Trophoblast cell (in vitro differentiated cells and primary cell): ENCODE measurements at regions not wholly inside any gene's neighbourhood (a gene's known extent, or its start where the extent isn't known, plus 50 kb on each side); places are given as distances from the start of the nearest gene placed in this dataset.
A peak's percentile ranks its signal among the peaks of the same experiment; 100 is the strongest.

ENCODE experiments used
- DNase-seq, 2 donors: peaks; one replicate each; pipeline ENCODE4 v3.0.0-alpha.2; 2016
- H2AFZ ChIP-seq: 2 replicates; pipeline ENCODE4 v1.6.1; 2013; ENCODE audit warnings: low read length, moderate library complexity, mild to moderate bottlenecking; ENCODE audit not compliant: insufficient read depth, poor library complexity
- H2AK5ac ChIP-seq: 2 replicates; pipeline ENCODE4 v1.6.1; 2013; ENCODE audit warnings: mild to moderate bottlenecking, low read length
- H2BK120ac ChIP-seq: 2 replicates; pipeline ENCODE4 v1.6.1; 2013; ENCODE audit warnings: low read length, mild to moderate bottlenecking, moderate library complexity; ENCODE audit not compliant: insufficient read depth, poor library complexity
- H2BK12ac ChIP-seq: 2 replicates; pipeline ENCODE4 v1.6.1; 2013; ENCODE audit warnings: mild to moderate bottlenecking, low read length, moderate library complexity
- H2BK5ac ChIP-seq: 2 replicates; pipeline ENCODE4 v1.6.1; 2013; ENCODE audit warnings: low read length, low read depth, moderate library complexity, mild to moderate bottlenecking; ENCODE audit not compliant: poor library complexity
- H3K14ac ChIP-seq: 2 replicates; pipeline ENCODE4 v1.6.1; 2013; ENCODE audit warnings: mild to moderate bottlenecking, low read length
- H3K18ac ChIP-seq: 2 replicates; pipeline ENCODE4 v1.6.1; 2013; ENCODE audit warnings: mild to moderate bottlenecking, low read length
- H3K23ac ChIP-seq: 2 replicates; pipeline ENCODE4 v1.6.1; 2013; ENCODE audit warnings: low read length
- H3K27ac ChIP-seq: 2 replicates; pipeline ENCODE4 v1.5.1; 2013; ENCODE audit warnings: low read depth, mild to moderate bottlenecking, inconsistent platforms, low read length, moderate library complexity
- H3K27me3 ChIP-seq: 2 replicates; pipeline ENCODE4 v1.6.1; 2013; ENCODE audit warnings: inconsistent platforms, mild to moderate bottlenecking, low read length, moderate library complexity; ENCODE audit not compliant: insufficient read depth
- H3K36me3 ChIP-seq, 2 experiments: 1 replicate in 1 of 2; 2 replicates in 1 of 2; pipeline ENCODE4 v1.6.1; 2013; ENCODE audit warnings: low read length in 2 of 2, mild to moderate bottlenecking in 2 of 2, moderate library complexity in 1 of 2; ENCODE audit not compliant: insufficient read depth in 2 of 2, control insufficient read depth in 1 of 2
- H3K4ac ChIP-seq: 2 replicates; pipeline ENCODE4 v1.6.1; 2013; ENCODE audit warnings: low read depth, mild to moderate bottlenecking, low read length, moderate library complexity
- H3K4me1 ChIP-seq, 2 experiments: 1 replicate in 1 of 2; 2 replicates in 1 of 2; pipeline ENCODE4 v1.6.1; 2013; ENCODE audit warnings: low read length in 2 of 2, mild to moderate bottlenecking in 2 of 2, moderate library complexity in 1 of 2; ENCODE audit not compliant: insufficient read depth in 2 of 2, control insufficient read depth in 1 of 2
- H3K4me2 ChIP-seq: 2 replicates; pipeline ENCODE4 v1.6.1; 2013; ENCODE audit warnings: inconsistent platforms, mild to moderate bottlenecking, low read length, moderate library complexity
- H3K4me3 ChIP-seq: 2 replicates; pipeline ENCODE4 v1.5.1; 2013; ENCODE audit warnings: mild to moderate bottlenecking, low read depth, low read length, inconsistent platforms
- H3K79me1 ChIP-seq: one replicate; pipeline ENCODE4 v1.6.1; 2013; ENCODE audit warnings: low read length
- H3K79me2 ChIP-seq: 2 replicates; pipeline ENCODE4 v1.6.1; 2013; ENCODE audit warnings: low read length, mild to moderate bottlenecking; ENCODE audit not compliant: control insufficient read depth, insufficient read depth, poor library complexity
- H3K9ac ChIP-seq: 2 replicates; pipeline ENCODE4 v1.6.1; 2013; ENCODE audit warnings: mild to moderate bottlenecking, low read length
- H3K9me3 ChIP-seq: 2 replicates; pipeline ENCODE4 v1.6.1; 2013; ENCODE audit warnings: low read depth, mild to moderate bottlenecking, control low read depth, inconsistent platforms, low read length; ENCODE audit not compliant: insufficient read depth
- H4K12ac ChIP-seq: 2 replicates; pipeline ENCODE4 v1.6.1; 2013; ENCODE audit warnings: low read depth, mild to moderate bottlenecking, low read length, moderate library complexity
- H4K8ac ChIP-seq: 2 replicates; pipeline ENCODE4 v1.6.1; 2013; ENCODE audit warnings: low read depth, mild to moderate bottlenecking, low read length, moderate library complexity
- H4K91ac ChIP-seq: one replicate; pipeline ENCODE4 v1.6.1; 2013; ENCODE audit warnings: low read depth, mild to moderate bottlenecking, low read length, moderate library complexity
- WGBS: extraction: QIAGEN DNeasy Blood & Tissue Kit; methylation state at CpG from one replicate; pipeline ENCODE4 v1.1.7; 2013; ENCODE audit warnings: missing lambda C conversion rate; ENCODE audit not compliant: insufficient read length, insufficient coverage; ENCODE audit errors: extremely low coverage; 5-methylcytosine and 5-hydroxymethylcytosine counted together

DNA sequence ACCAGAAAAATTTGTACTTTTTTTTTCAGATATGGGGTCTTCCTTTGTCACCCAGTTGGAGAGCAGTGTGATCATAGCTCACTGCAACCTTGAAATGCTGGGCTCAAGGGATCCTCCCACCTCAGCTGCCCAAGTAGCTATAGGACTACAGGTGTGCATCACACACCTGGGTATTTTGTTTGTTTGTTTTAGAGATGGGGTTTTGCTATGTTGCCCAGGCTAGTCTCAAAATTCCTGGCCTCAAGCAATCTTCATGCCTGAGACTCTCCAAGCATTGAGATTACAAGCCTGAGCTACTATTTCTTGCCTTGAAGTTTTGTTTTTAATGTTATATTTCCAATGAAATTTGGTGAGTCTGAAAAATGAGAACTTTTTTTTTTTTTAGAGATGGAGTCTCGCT, 847.8 kb downstream of the TRIML1 start:
- Histone ChIP-seq H3K4me2 (no peak overlapping the region), H3K36me3 (no peaks in the 10 kb centered on the region), H2AFZ (no peak overlapping the region), H2AK5ac (no peak overlapping the region), H3K27ac (no peak overlapping the region), H3K9ac (no peak overlapping the region), H3K4ac (no peak overlapping the region), H3K18ac (no peak overlapping the region), H3K79me1 (no peaks in the 10 kb centered on the region), H3K27me3 (no peaks in the 10 kb centered on the region), H4K91ac (no peak overlapping the region), H4K8ac (no peak overlapping the region), H3K4me1 (no peaks in the 10 kb centered on the region), H2BK120ac (no peak overlapping the region), H3K23ac (no peak overlapping the region), H3K9me3 (no peaks in the 10 kb centered on the region), H3K79me2 (no peaks in the 10 kb centered on the region), H2BK12ac (no peak overlapping the region), H3K14ac (no peak overlapping the region), H2BK5ac (no peak overlapping the region), H4K12ac (no peak overlapping the region), H3K4me3 (no peak overlapping the region)
- no CpG with 5 or more reads among the region's 1 CpG for WGBS
- DNase-seq: peak; percentile 1 to 3

DNA sequence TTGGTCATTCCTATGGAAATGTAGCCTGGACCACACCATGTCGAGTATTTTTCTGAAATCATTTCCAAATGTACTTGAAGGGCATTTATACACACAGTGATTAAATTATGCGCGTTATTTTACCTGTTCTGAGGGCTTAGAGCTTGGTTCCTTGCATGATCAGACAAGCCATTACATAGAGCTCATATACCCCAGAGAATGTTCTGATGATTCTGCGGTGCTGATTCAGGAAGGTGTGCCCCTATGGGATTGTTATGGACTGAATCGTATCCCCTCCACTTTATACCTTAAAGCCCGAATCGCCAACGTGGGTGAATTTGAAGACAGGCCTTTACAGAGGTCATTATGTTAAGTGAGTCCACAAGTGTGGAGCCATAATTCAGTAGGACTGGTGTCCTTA, 848.9 kb downstream of the TRIML1 start:
- no peaks in the 10 kb centered on the region for H3K79me1 ChIP-seq
- H3K27ac ChIP-seq: no peak overlapping the region
- WGBS: no CpG with 5 or more reads among the region's 8 CpGs
- H3K4ac ChIP-seq: no peak overlapping the region
- H2AK5ac ChIP-seq: no peak overlapping the region
- no peak overlapping the region for H3K14ac ChIP-seq
- H3K27me3 ChIP-seq: no peaks in the 10 kb centered on the region
- H3K4me3 ChIP-seq: no peak overlapping the region
- H3K4me1 ChIP-seq: no peaks in the 10 kb centered on the region
- no peak overlapping the region for H4K12ac ChIP-seq
- no peak overlapping the region for H3K4me2 ChIP-seq
- no peaks in the 10 kb centered on the region for H3K79me2 ChIP-seq
- H2BK12ac ChIP-seq: no peak overlapping the region
- H3K36me3 ChIP-seq: no peaks in the 10 kb centered on the region
- no peak overlapping the region for H2AFZ ChIP-seq
- H3K23ac ChIP-seq: no peak overlapping the region
- H2BK5ac ChIP-seq: no peak overlapping the region
- no peak overlapping the region for H2BK120ac ChIP-seq
- no peak overlapping the region for H3K9ac ChIP-seq
- H3K9me3 ChIP-seq: no peaks in the 10 kb centered on the region
- no peak overlapping the region for H4K8ac ChIP-seq
- no peak overlapping the region for H3K18ac ChIP-seq
- H4K91ac ChIP-seq: no peak overlapping the region
- no peak for DNase-seq

DNA sequence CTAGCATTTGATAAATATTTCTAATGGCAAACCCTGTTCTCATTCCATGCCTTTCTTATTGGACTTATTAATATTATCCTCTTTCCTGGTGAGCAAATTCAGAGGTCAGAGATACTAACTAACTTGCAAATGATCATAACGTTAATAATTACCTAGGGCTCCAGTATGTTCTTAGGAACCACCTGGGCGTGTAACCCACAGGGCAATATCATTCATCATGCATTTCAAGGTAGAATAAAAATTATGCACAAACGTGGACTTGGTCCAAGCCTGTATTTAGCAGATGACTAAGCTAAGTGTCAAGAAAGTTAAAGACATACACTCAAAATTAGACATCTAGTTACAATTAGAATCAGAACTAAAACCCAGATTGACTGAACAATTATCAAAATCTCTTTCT, 850.1 kb downstream of the TRIML1 start:
- Histone ChIP-seq H3K4me2 (no peak overlapping the region), H3K79me2 (no peaks in the 10 kb centered on the region), H2BK12ac (no peak overlapping the region), H3K9me3 (no peaks in the 10 kb centered on the region), H3K14ac (no peak overlapping the region), H3K36me3 (no peaks in the 10 kb centered on the region), H4K12ac (no peak overlapping the region), H3K23ac (no peak overlapping the region), H4K8ac (no peak overlapping the region), H3K27ac (no peak overlapping the region), H3K4me3 (no peak overlapping the region), H2BK5ac (no peak overlapping the region), H2BK120ac (no peak overlapping the region), H3K18ac (no peak overlapping the region), H3K9ac (no peak overlapping the region), H2AK5ac (no peak overlapping the region), H4K91ac (no peak overlapping the region), H3K27me3 (no peaks in the 10 kb centered on the region), H2AFZ (no peak overlapping the region), H3K79me1 (no peaks in the 10 kb centered on the region), H3K4ac (no peak overlapping the region), H3K4me1 (no peaks in the 10 kb centered on the region)
- DNase-seq: no peak
- no CpG with 5 or more reads among the region's 3 CpGs for WGBS

DNA sequence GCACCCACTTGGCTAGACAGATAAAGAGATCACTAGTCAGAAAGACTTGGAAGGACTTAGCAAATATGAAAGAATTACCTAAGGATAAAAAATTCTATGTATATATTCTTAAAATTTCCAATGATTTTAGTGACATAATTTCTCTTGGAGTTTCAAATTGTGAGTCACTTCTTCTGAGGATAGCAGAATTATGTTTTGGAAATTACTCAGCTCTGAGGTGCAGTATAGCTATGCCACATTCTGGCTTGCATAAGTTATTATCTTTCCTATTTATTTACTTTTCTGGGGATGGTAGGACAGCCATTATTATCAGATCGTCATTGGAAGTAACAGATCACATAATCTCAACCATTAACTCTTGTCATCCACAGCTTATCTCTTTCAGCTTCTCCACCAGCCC, 853.5 kb downstream of the TRIML1 start:
- H3K4me1 ChIP-seq: no peaks in the 10 kb centered on the region
- WGBS: no CpG with 5 or more reads among the region's 1 CpG
- H4K91ac ChIP-seq: no peak overlapping the region
- H4K8ac ChIP-seq: no peak overlapping the region
- H3K27ac ChIP-seq: no peak overlapping the region
- no peak overlapping the region for H2AFZ ChIP-seq
- H2BK12ac ChIP-seq: no peak overlapping the region
- DNase-seq: no peak
- H4K12ac ChIP-seq: no peak overlapping the region
- no peak overlapping the region for H3K9ac ChIP-seq
- no peaks in the 10 kb centered on the region for H3K79me2 ChIP-seq
- no peaks in the 10 kb centered on the region for H3K79me1 ChIP-seq
- H3K27me3 ChIP-seq: no peaks in the 10 kb centered on the region
- H3K9me3 ChIP-seq: no peaks in the 10 kb centered on the region
- no peak overlapping the region for H3K4me3 ChIP-seq
- H3K4me2 ChIP-seq: no peak overlapping the region
- H3K14ac ChIP-seq: no peak overlapping the region
- H3K36me3 ChIP-seq: no peaks in the 10 kb centered on the region
- H3K18ac ChIP-seq: no peak overlapping the region
- H3K4ac ChIP-seq: no peak overlapping the region
- no peak overlapping the region for H3K23ac ChIP-seq
- no peak overlapping the region for H2BK120ac ChIP-seq
- no peak overlapping the region for H2BK5ac ChIP-seq
- H2AK5ac ChIP-seq: no peak overlapping the region
